Endothelial cell of umbilical vein (primary cell): ENCODE measurements at regions not wholly inside any gene's neighbourhood (a gene's known extent, or its start where the extent isn't known, plus 50 kb on each side); places are given as distances from the start of the nearest gene placed in this dataset.

ENCODE experiments used
- BruUV-seq: library from RNA; stranded (reverse); fragments of 400-500 nt; replicated peaks from 2 replicates; lab custom pipeline; 2021; lab: Mats Ljungman, UMichigan
- CTCF ChIA-PET: fragments of 300-600, 350-600 bp; sonication (Branson Sonifier 250); formaldehyde crosslinking; loops from one replicate; lab custom pipeline; 2021; ENCODE audit warnings: antibody characterized with exemption, inconsistent platforms; lab: Charles Lee
- POLR2A ChIA-PET: fragments of 300-600, 350-600 bp; sonication (Branson Sonifier 250); formaldehyde crosslinking; loops from one replicate; lab custom pipeline; 2021; ENCODE audit warnings: antibody characterized with exemption, inconsistent platforms; lab: Charles Lee
- DNase-seq: peaks from one replicate; pipeline ENCODE4 v3.0.0-alpha.2; 2011; ENCODE audit warnings: low read depth, low spot score
- FAIRE-seq: peaks from 2 replicates; lab custom pipeline; 2011; peaks lifted over from hg19 to GRCh38; lab: Jason Lieb, UNC
- H2AFZ ChIP-seq: 2 replicates; pipeline ENCODE4 v1.6.0; 2012; ENCODE audit warnings: low read depth, low read length, control low read depth, inconsistent platforms
- H3K27ac ChIP-seq: 2 replicates; pipeline ENCODE4 v1.5.1; 2011; ENCODE audit warnings: low read depth, mild to moderate bottlenecking, control low read depth, low read length, moderate library complexity; ENCODE audit not compliant: insufficient read depth
- H3K27me3 ChIP-seq, 2 experiments: 2 replicates each; pipeline versions ENCODE4 v1.6.0 to v1.6.1; 2011; ENCODE audit warnings: low read length in 2 of 2, mixed read lengths in 1 of 2; ENCODE audit not compliant: control insufficient read depth in 2 of 2, insufficient read depth in 2 of 2
- H3K36me3 ChIP-seq, 2 experiments: 2 replicates in 1 of 2; 3 replicates in 1 of 2; pipeline ENCODE4 v1.5.1; 2011; ENCODE audit warnings: low read length in 2 of 2, mild to moderate bottlenecking in 1 of 2, moderate library complexity in 1 of 2; ENCODE audit not compliant: control insufficient read depth in 2 of 2, insufficient read depth in 2 of 2; ENCODE audit errors: extremely low read depth in 1 of 2
- H3K4me1 ChIP-seq: 3 replicates; pipeline ENCODE4 v1.5.1; 2011; ENCODE audit warnings: mild to moderate bottlenecking, low read length; ENCODE audit not compliant: control insufficient read depth, insufficient read depth; ENCODE audit errors: extremely low read depth
- H3K4me2 ChIP-seq: 2 replicates; pipeline ENCODE4 v1.6.1; 2011; ENCODE audit warnings: low read length, control low read depth, mixed read lengths; ENCODE audit not compliant: insufficient read depth
- H3K4me3 ChIP-seq, 3 experiments: fragments of 200-600 bp in 1 of 3; sonication (generic), shearing (Covaris generic) in 1 of 3; replicated peaks in 1 of 3; 2 replicates each; pipeline ENCODE4 v1.5.1; 2011 to 2016; ENCODE audit warnings: control low read depth in 3 of 3, low read length in 3 of 3, mild to moderate bottlenecking in 2 of 3, inconsistent platforms in 1 of 3, low read depth in 1 of 3, moderate library complexity in 1 of 3; ENCODE audit not compliant: insufficient read depth in 1 of 3
- H3K79me2 ChIP-seq: 2 replicates; pipeline ENCODE4 v1.6.0; 2012; ENCODE audit warnings: low read length, inconsistent platforms; ENCODE audit not compliant: control insufficient read depth, insufficient read depth
- H3K9ac ChIP-seq: replicated peaks from 2 replicates; pipeline ENCODE3; 2011; ENCODE audit warnings: low read length, control low read depth; ENCODE audit not compliant: insufficient read depth; ENCODE audit errors: extremely low read depth
- H3K9me1 ChIP-seq: replicated peaks from 3 replicates; pipeline ENCODE4 v1.6.0; 2011; ENCODE audit warnings: mild to moderate bottlenecking, low read length; ENCODE audit not compliant: control insufficient read depth, insufficient read depth; ENCODE audit errors: extremely low read depth
- H3K9me3 ChIP-seq: replicated peaks from 2 replicates; pipeline ENCODE4 v1.5.1; 2012; ENCODE audit warnings: low read length, inconsistent platforms; ENCODE audit not compliant: control insufficient read depth, insufficient read depth
- H4K20me1 ChIP-seq: replicated peaks from 2 replicates; pipeline ENCODE3; 2011; ENCODE audit warnings: mild to moderate bottlenecking, low read length; ENCODE audit not compliant: control insufficient read depth, insufficient read depth; ENCODE audit errors: extremely low read depth
- CTCF ChIP-seq, 2 donors: IDR thresholded peaks; 1 replicate in 1 of 2; 2 replicates in 1 of 2; pipeline ENCODE4 v1.5.1; 2011; ENCODE audit warnings: low read length in 2 of 2, mild to moderate bottlenecking in 2 of 2, moderate library complexity in 2 of 2, control low read depth in 1 of 2, inconsistent platforms in 1 of 2, low read depth in 1 of 2; ENCODE audit not compliant: insufficient read depth in 1 of 2; ENCODE audit errors: extremely low read depth in 1 of 2
- EZH2 ChIP-seq: IDR thresholded peaks from 2 replicates; pipeline ENCODE4 v1.6.1; 2012; ENCODE audit warnings: borderline replicate concordance, low read depth, mild to moderate bottlenecking, moderate library complexity, low read length, inconsistent platforms; ENCODE audit not compliant: severe bottlenecking
- FOS ChIP-seq: IDR thresholded peaks from 2 replicates; pipeline ENCODE4 v1.6.1; 2011; ENCODE audit warnings: mild to moderate bottlenecking, low read length, moderate library complexity, borderline replicate concordance; ENCODE audit not compliant: insufficient read depth
- GATA2 ChIP-seq: IDR thresholded peaks from 2 replicates; pipeline ENCODE4 v1.7.0; 2011; ENCODE audit warnings: low read depth, mild to moderate bottlenecking, moderate library complexity, mixed read lengths, low read length; ENCODE audit not compliant: insufficient read length, insufficient read depth
- JUN ChIP-seq: IDR thresholded peaks from 2 replicates; pipeline ENCODE4 v1.6.1; 2011; ENCODE audit warnings: borderline replicate concordance, low read depth; ENCODE audit not compliant: insufficient read length, insufficient read depth
- MAX ChIP-seq: IDR thresholded peaks from 2 replicates; pipeline ENCODE4 v1.6.1; 2011; ENCODE audit not compliant: insufficient read depth, insufficient read length
- MYC ChIP-seq: IDR thresholded peaks from one replicate; pipeline ENCODE4 v1.6.1; 2011; ENCODE audit warnings: mild to moderate bottlenecking, low read depth, low read length
- POLR2A ChIP-seq: IDR thresholded peaks from 2 replicates; pipeline ENCODE4 v1.6.1; 2012; ENCODE audit warnings: low read depth, mild to moderate bottlenecking, control low read depth, low read length
- POLR2AphosphoS5 ChIP-seq: IDR thresholded peaks from 2 replicates; pipeline ENCODE4 v1.6.1; 2012; ENCODE audit warnings: low read depth, mild to moderate bottlenecking, control low read depth, low read length, moderate library complexity; ENCODE audit not compliant: insufficient read depth
- dilution Hi-C: fragments of 300-500 bp; cut with MboI; formaldehyde crosslinking; loops from one replicate; pipeline ENCODE4 v1.15.0; 2019; ENCODE audit warnings: low sequenced_read_pairs; ENCODE audit not compliant: extremely low pct_ligation_motif_present
- intact Hi-C: fragments of 100-400 bp; cut with micrococcal nuclease; formaldehyde crosslinking; loops from one replicate; pipeline ENCODE4 v1.10.0; 2022

GRCh38 chr18:79607361-79607952 lies 72.1 kb upstream of the CTDP1 start:
- dilution Hi-C loops (no loop called here), intact Hi-C loops (no loop called here)
- Histone ChIP-seq H4K20me1 (no peaks in the 10 kb centered on the region), H2AFZ (no peak overlapping the region), H3K9me3 (no peaks in the 10 kb centered on the region), H3K27ac (no peak overlapping the region), H3K4me2 (no peak overlapping the region), H3K4me1 (no peaks in the 10 kb centered on the region), H3K36me3 (no peaks in the 10 kb centered on the region), H3K27me3 (no peaks in the 10 kb centered on the region), H3K79me2 (no peaks in the 10 kb centered on the region), H3K9me1 (no peaks in the 10 kb centered on the region), H3K4me3 (no peak overlapping the region), H3K9ac (no peak overlapping the region)
- CTCF ChIA-PET: interaction anchor here (0.8 kb wide), 1 partner anchor 227 kb away, joined by 3 read pairs; no protein-coding TSS in a partner anchor
- DNase-seq (no peak), FAIRE-seq (no peak)
- BruUV-seq: no TSS peak
- POLR2A ChIA-PET: no interaction called here
- no peak for TF ChIP-seq POLR2AphosphoS5
- TF ChIP-seq JUN: no peak
- TF ChIP-seq CTCF (IDR thresholded peaks at IDR 0.05; ENCODE audit: extremely low read depth in 1 of 2, insufficient read depth in 1 of 2, low read depth in 1 of 2, low read length in 2 of 2): no peak
- no peak for TF ChIP-seq MYC
- no peak for TF ChIP-seq FOS
- TF ChIP-seq GATA2: no peak
- no peak for TF ChIP-seq MAX
- no peak for TF ChIP-seq EZH2
- no peak for TF ChIP-seq POLR2A
